T1000 (cell line): ENCODE measurements at regions not wholly inside any gene's neighbourhood (a gene's known extent, or its start where the extent isn't known, plus 50 kb on each side); places are given as distances from the start of the nearest gene placed in this dataset.

Experiments
- DNase-seq: peaks from one replicate; lab custom pipeline; 2025; ENCODE audit warnings: mixed read lengths; lab: John Stamatoyannopoulos, UW

- no peak for DNase-seq
These were observed 491.5 kb upstream of the TGFBR2 start for GRCh38 chr3:30114918-30115317.

GRCh38 chr3:30122359-30122758 is 484.0 kb upstream of the TGFBR2 start:
- no peak for DNase-seq

GRCh38 chr3:30123224-30123623 is 483.2 kb upstream of the TGFBR2 start:
- no peak for DNase-seq

DNA sequence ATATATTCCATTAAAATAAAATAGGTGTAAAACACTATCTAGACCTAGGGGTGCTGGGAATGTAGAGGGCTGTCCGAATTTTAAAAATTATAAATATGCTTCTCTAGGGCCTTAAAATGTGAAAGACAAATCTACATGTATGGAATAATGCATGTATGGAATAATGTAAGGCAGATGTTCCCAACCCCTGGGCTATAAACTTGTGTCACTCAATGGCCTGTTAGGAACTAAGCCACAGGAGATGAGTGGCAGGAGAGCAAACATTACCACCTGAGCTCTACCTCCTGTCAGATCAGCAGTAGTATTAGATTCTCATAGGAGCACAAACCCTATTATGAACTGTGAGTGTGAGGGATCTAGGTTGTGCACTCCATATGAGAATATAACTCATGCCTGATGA is 482.6 kb upstream of the TGFBR2 start:
- no peak for DNase-seq

GRCh38 chr3:30124435-30125370 is 481.7 kb upstream of the TGFBR2 start:
- no peak for DNase-seq

- no peak for DNase-seq
These were observed 476.6 kb upstream of the TGFBR2 start for GRCh38 chr3:30129765-30130164.

- no peak for DNase-seq
These were observed 476.0 kb upstream of the TGFBR2 start for GRCh38 chr3:30130391-30130790.

GRCh38 chr3:30131191-30131590 is 475.2 kb upstream of the TGFBR2 start:
- no peak for DNase-seq

GRCh38 chr3:30135190-30135589 is 471.2 kb upstream of the TGFBR2 start:
- no peak for DNase-seq

DNA sequence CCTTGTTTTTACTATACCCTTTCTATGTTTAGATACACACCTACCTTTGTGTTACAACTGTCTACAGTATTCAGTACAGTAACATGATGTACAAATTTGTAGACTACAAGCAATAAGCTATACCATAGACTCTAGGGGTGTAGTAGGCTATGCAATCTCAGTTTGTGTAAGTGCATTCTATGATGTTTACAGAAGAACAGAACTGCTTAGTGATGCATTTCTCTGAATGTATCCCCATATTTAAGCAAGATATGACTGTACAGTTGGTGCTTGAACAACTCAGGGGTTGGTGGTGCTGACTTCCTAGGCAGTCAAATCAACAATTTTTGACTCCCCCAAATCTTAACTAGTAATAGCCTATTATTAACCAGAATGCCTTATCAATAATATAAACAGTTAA is 467.1 kb upstream of the TGFBR2 start:
- no peak for DNase-seq

DNA sequence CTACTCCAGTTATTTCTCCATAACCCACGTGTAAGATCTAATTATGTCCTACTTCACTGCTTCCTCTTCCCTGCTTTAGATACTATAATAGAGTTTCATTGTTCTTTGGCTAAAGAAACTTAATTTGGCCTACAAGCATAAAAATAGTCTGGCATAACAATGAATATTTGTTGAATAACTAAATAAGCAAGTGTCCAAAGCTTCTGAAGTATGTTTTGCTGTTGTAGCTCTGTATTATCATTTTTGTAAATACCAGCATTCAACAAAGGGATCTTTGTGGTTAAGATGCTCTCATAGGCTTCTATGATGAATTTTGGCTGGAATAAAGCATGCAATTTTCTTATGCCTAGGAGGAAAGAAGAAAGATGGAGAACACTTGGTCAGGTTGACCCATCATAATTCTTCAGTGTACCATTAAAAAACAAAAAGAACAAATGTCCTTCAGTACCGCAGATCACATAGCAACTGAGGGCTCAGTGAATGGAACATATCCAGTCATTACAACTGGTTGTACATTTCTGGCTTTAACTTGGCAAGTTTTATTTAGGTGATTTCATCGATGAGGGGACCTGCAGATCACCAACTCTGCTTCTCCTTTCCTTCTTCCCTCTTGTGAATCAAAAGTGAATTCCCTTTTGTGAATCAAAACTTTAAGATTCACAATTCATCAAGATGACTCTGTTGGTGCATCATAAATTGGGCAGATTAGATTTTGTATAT is 465.9 kb upstream of the TGFBR2 start:
- no peak for DNase-seq

- no peak for DNase-seq
These were observed 465.2 kb upstream of the TGFBR2 start for GRCh38 chr3:30141178-30141581.

DNA sequence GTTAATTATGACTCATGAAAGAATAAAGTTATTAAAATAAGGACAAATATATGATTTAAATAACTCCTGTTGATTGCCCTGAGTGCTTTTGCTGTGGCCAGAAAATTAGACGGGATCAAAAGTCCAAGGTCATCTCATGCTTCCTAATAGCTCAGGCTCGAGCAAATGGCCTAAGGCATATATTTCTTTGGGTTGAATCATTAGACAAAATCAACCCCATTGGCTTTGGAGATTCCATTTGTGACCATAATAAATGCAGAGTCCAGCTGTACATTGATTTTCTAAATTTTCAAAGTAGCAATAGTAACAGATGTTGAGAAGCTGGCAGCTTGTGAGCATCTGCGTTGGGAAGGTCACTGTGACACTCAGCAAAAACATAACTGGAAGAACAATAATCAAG is 464.5 kb upstream of the TGFBR2 start:
- no peak for DNase-seq

DNA sequence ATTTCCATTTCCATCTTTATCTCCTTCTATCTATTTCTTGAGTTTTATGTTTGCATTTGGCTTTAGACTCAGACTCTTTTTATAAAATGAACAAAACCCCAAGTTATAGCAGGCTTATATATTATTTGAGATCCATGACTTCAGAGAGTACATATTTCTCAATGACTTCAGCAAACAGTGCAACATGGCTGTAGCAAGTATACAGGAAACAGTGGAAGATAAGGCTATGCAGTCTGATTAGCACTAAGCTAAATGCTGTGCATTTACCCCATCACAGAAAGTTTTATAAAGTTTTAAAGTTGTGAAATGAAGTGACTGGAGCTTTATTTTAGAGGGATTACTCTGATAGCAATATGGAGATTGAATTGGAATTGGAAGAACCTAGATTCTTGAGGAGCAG is 463.5 kb upstream of the TGFBR2 start:
- DNase-seq: no peak

DNA sequence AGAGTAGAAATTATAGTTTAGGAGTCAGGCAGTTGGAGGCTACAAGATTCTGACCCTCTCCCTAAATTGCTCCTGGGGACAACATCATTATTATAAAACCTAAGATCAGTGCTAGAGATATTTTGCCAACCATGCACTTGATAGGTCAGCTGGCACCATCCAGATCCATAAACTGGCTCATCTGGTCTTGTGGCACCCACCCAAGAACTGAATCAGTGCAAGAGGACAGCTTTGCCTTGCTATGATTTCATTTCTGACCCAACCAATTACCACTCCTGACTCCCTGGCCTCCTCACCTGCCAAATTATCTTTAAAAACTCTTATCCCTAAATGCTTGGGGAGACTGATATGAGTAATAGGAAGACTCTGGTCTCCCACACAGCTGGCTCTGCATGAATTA is 461.1 kb upstream of the TGFBR2 start:
- no peak for DNase-seq

GRCh38 chr3:30146978-30147377 is 459.4 kb upstream of the TGFBR2 start:
- DNase-seq: no peak

DNA sequence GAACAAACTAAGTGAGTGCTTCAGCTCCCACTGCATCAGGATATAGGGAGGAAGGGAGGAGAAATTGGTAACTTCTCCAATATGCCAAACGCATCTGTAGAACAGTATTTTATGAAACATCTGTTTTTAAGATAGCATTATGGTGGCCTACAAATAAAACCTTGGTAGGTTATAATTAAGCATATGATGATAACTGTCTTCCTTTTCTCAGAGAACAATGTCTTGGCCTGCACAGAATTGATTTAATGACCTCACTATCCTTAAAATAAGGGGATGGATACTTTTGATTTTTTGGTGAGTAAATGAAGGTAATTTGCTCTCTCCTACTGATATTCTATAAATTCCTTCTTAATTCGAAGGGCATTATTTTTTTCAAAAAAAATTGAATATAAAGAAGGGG is 451.5 kb upstream of the TGFBR2 start:
- DNase-seq: no peak

GRCh38 chr3:30155755-30156154 is 450.6 kb upstream of the TGFBR2 start:
- DNase-seq: no peak

- no peak for DNase-seq
These were observed 449.6 kb upstream of the TGFBR2 start for GRCh38 chr3:30156586-30157498.

DNA sequence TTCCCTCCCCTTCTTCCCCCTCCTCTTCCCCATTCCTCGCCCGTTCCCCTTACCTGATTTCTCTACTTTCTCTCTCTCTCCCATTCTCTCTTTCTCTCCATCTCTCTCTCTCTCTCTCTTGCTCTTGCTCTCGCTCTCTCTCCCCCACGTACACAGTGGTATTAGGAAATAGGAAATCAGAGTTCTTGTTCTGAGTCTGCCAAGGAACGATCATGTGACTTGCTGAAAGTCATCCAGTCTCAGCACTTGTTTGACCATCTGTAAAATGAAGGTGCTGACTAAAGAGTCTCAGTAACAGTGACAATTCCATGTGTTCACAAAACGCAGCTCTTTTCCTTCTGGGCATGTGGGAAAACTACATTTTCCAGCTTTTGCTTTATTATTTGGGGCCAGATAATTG is 445.0 kb upstream of the TGFBR2 start:
- DNase-seq: no peak

DNA sequence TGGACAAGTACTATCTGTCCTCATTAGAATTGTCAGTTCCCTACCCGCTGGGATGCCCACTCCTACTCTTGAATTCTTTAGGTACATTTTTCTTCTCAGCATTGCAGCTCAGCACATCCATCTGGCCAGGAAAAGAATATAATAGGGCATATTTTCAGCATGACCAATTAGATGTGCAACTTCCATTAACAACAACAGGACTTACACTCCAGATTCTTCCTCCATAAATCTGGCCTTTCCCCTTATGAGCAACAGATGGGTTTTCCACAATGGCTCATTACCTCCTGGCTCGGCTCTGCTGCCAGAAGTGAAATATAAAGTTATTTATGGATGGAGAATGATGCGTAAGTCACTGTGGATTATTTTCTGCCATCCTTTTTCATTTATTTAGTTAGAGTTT is 443.8 kb upstream of the TGFBR2 start:
- DNase-seq: no peak

- no peak for DNase-seq
These were observed 439.9 kb upstream of the TGFBR2 start for GRCh38 chr3:30166535-30166934.
